H1 (cell line): ENCODE measurements at regions not wholly inside any gene's neighbourhood (a gene's known extent, or its start where the extent isn't known, plus 50 kb on each side); places are given as distances from the start of the nearest gene placed in this dataset.

Source experiments
- CBX8 ChIP-seq: fragments of 300-800, 300-1000 bp; sonication (generic); IDR thresholded peaks from 2 replicates; pipeline ENCODE4 v1.7.1; 2016; ENCODE audit warnings: low read depth, low read length, borderline replicate concordance
- GABPA ChIP-seq: IDR thresholded peaks from 2 replicates; pipeline ENCODE4 v1.6.1; 2011; ENCODE audit warnings: mild to moderate bottlenecking, low read length, moderate library complexity, borderline replicate concordance; ENCODE audit not compliant: insufficient read depth
- JUND ChIP-seq: IDR thresholded peaks from 2 replicates; pipeline ENCODE4 v1.6.1; 2011; ENCODE audit warnings: mild to moderate bottlenecking, improper control_type of control experiment, low read length
- KDM1A ChIP-seq: fragments of 200-600, 300-600 bp; sonication (generic); IDR thresholded peaks from 2 replicates; pipeline ENCODE4 v1.7.1; 2016; ENCODE audit warnings: mild to moderate bottlenecking, low read length, borderline replicate concordance
- MAFK ChIP-seq: IDR thresholded peaks from 2 replicates; pipeline ENCODE4 v1.6.1; 2012; ENCODE audit warnings: low read depth, mild to moderate bottlenecking, improper control_type of control experiment, low read length
- NANOG ChIP-seq: IDR thresholded peaks from 2 replicates; pipeline ENCODE4 v1.6.1; 2011; ENCODE audit warnings: low read length, low read depth, mild to moderate bottlenecking, inconsistent platforms; ENCODE audit not compliant: insufficient read depth, poor library complexity, severe bottlenecking
- POLR2A ChIP-seq, 2 experiments: IDR thresholded peaks; 1 replicate in 1 of 2; 2 replicates in 1 of 2; pipeline ENCODE4 v1.6.1; 2011; ENCODE audit warnings: low read depth in 2 of 2, low read length in 2 of 2, mild to moderate bottlenecking in 2 of 2; ENCODE audit errors: control extremely low read depth in 1 of 2
- TAF1 ChIP-seq: IDR thresholded peaks from 2 replicates; pipeline ENCODE4 v1.6.1; 2011; ENCODE audit warnings: mild to moderate bottlenecking, low read depth, low read length
- TF ChIP-seq, protein P1 (sequence below): IDR thresholded peaks from 2 replicates; pipeline ENCODE4 v1.6.1; 2012; ENCODE audit warnings: inconsistent platforms
- TF ChIP-seq, protein P2 (sequence below), 3 experiments: IDR thresholded peaks; 1 replicate in 2 of 3; 2 replicates in 1 of 3; pipeline versions ENCODE4 v1.5.1 to v1.6.1; 2011; ENCODE audit warnings: low read length in 3 of 3, mild to moderate bottlenecking in 3 of 3, inconsistent platforms in 2 of 3, low read depth in 1 of 3, moderate library complexity in 1 of 3; ENCODE audit not compliant: insufficient read depth in 1 of 3; ENCODE audit errors: control extremely low read depth in 1 of 3

DNA sequence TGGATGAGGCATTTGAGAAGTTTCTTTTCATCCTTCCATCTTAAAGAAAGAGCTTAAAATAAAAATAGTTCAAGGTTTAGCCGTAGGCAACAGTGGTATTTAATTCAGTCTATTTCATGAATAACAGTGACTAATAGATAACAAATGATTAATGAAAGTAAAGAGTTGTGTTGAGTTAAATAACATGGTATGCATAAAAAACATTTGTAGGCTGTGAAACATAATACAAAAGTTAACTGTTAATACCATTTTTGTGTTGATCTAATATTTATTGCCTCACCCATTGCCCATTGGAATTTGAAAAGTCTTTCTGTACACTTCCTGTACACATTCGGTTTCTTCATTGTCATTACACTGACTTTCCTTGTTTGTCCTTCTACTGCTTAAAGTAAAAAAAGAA is 108.6 kb upstream of the PDE3A start:
- no peak for TF ChIP-seq KDM1A
- no peak for TF ChIP-seq POLR2A (IDR thresholded peaks at IDR 0.05; ENCODE audit: control extremely low read depth in 1 of 2, low read depth in 2 of 2, low read length in 2 of 2)
- no peak for TF ChIP-seq GABPA
- TF ChIP-seq, protein P1, sequence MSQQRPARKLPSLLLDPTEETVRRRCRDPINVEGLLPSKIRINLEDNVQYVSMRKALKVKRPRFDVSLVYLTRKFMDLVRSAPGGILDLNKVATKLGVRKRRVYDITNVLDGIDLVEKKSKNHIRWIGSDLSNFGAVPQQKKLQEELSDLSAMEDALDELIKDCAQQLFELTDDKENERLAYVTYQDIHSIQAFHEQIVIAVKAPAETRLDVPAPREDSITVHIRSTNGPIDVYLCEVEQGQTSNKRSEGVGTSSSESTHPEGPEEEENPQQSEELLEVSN: no peak
- TF ChIP-seq, protein P2, sequence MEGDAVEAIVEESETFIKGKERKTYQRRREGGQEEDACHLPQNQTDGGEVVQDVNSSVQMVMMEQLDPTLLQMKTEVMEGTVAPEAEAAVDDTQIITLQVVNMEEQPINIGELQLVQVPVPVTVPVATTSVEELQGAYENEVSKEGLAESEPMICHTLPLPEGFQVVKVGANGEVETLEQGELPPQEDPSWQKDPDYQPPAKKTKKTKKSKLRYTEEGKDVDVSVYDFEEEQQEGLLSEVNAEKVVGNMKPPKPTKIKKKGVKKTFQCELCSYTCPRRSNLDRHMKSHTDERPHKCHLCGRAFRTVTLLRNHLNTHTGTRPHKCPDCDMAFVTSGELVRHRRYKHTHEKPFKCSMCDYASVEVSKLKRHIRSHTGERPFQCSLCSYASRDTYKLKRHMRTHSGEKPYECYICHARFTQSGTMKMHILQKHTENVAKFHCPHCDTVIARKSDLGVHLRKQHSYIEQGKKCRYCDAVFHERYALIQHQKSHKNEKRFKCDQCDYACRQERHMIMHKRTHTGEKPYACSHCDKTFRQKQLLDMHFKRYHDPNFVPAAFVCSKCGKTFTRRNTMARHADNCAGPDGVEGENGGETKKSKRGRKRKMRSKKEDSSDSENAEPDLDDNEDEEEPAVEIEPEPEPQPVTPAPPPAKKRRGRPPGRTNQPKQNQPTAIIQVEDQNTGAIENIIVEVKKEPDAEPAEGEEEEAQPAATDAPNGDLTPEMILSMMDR (IDR thresholded peaks at IDR 0.05; ENCODE audit: control extremely low read depth in 1 of 3, insufficient read depth in 1 of 3, low read depth in 1 of 3, low read length in 3 of 3): no peak
- TF ChIP-seq MAFK: no peak
- TF ChIP-seq TAF1: no peak
- no peak for TF ChIP-seq JUND
- no peak for TF ChIP-seq NANOG
- TF ChIP-seq CBX8: no peak
